ENCODE measurements at regions not wholly inside any gene's neighbourhood (a gene's known extent, or its start where the extent isn't known, plus 50 kb on each side); places are given as distances from the start of the nearest gene placed in this dataset.

- TF ChIP-seq USF2 (IDR thresholded peaks at IDR 0.05; ENCODE audit: low read length) (no peak), KDM4A (IDR thresholded peaks at IDR 0.05; ENCODE audit: low read depth, low read length, severe bottlenecking) (no peak)
These were observed 50.4 kb upstream of the SOD1 start (continued) for GRCh38 chr21:31609081-31609480.
